IPS-NIHi11 (cell line): ENCODE measurements at regions not wholly inside any gene's neighbourhood (a gene's known extent, or its start where the extent isn't known, plus 50 kb on each side); places are given as distances from the start of the nearest gene placed in this dataset.

Experiments
- DNase-seq: peaks from one replicate; pipeline ENCODE4 v3.0.0; 2012; ENCODE audit warnings: mixed read lengths, low spot score

DNA sequence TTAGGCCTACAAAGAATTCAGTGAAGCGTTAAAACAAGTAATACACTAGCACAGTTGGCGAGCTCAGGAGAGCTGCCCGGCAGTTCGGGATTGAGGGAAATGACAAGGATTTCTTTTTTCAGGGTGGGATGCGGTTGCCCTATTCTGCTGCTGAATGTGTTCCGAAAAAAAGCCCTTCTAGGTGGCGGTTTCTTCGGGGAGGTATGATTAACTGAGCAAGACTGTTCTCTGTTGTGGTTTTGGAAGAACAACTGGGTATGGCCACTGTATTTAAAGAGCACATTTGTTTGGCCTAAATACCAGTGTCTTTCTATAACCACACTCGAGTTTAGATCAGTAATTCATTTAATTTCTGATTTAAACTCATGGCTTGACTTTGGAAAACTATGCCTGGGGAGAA is 459.7 kb upstream of the FAT1 start:
- no peak for DNase-seq

DNA sequence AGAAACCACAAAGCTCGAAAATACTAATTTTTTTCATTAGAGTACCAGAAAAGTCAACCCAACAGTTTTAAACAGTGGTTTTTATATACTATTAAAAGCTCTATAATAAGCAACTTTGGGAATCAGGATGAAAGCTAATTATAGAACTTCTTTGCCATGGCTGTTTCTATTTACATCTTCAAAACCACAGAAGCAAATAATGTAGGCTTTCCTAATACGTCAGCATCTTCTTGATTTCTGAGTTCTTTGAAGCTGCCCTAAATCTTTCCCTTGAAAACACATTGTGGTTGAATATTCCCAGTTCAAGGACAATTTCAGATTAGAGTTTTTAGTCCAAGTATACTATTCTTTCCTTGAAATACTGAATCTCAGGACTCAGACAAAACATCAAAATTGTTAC is 460.2 kb upstream of the FAT1 start:
- no peak for DNase-seq

DNA sequence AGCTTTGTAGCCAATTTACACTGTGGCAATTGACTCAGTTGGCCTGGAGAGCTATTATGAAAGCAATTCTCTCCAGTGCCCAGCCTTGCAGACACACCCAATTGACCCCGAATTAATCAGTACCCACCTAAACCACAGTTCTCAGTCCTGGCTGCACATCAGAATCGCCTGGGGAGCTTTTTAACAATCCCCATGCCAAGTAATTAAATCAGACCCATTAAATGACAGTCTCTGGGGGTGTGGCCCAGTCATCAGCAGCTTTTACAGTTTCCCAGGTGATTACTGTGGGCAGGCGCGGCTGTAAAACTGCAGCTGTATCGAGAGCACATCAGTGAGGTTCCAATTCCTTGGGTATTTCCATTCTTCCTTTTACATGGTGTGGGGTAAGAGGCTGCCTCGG is 460.9 kb upstream of the FAT1 start:
- DNase-seq = no peak

DNA sequence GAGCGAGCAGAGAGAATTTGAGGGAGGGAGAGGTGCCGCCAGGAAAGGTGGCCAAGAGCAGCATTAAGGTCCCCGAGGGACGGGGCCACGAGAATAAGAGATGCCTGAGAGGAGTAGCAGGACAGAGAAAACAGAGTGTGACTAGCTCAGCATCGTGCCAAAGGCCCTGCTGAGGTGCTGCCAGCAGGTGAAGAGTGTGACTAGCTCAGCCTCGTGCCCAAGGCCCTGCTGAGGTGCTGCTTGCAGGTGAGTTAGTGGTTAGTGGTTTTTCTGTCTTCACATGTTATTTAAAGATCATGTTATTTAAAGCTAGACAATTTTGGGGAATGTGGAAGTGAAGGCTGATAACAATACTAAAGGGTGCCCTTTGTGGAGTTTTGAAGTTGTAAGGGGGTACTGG is 464.5 kb upstream of the FAT1 start:
- DNase-seq = no peak

DNA sequence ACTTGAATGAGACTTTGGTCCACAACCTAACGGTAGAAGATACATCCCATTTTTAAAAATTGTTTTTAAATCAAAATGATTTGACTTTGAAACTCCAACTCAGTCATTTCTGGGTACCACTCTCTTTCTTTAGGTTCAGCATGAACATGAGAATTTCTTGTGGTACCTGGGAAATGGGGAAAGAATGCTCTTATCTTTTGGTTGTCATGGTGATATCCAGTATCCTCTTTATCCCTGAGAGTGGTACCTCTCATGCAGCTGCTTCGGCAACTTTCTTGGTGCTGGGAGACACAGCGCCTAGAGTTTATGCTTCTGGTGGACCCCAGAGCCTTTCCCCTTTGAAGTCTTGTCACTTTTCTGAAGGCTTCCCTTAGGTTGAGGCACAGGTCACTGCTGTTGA is 465.1 kb upstream of the FAT1 start:
- no peak for DNase-seq

DNA sequence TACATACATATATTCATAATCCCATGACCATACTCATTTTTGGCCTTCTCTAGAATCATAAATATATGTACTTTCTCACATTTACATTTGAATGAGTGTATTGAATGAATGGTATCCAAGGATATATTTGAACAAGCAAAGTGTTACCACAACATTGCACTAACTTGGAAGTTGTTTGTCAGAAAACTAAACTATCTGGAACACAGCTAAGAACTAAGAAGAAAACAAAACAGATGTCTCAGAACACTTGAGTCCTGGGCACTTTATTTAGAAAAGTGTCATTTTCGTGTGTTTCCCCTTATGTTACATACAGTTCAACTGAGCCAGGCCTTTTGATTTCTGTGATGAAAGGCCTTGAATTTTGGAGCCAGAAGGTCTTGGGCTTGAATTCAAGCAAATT is 466.7 kb upstream of the FAT1 start:
- no peak for DNase-seq

DNA sequence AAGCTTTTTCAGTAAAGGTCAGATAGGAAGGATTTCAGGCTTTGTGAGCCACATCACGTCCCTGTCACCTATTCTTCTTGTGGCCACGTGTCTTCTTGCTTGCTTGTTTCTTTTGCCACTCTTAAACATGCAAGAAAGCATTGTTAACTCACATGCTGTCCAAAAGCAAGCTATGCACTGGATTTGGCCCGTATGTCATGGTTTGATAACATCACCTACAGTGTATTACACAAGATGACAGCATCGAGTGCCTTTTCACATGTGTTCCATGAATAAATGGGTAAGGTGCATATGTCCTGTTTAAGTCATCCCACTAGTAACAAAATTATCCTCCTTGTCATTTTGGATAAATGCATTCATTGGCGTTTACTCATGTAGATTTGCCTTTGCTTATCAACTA is 468.0 kb upstream of the FAT1 start:
- no peak for DNase-seq

DNA sequence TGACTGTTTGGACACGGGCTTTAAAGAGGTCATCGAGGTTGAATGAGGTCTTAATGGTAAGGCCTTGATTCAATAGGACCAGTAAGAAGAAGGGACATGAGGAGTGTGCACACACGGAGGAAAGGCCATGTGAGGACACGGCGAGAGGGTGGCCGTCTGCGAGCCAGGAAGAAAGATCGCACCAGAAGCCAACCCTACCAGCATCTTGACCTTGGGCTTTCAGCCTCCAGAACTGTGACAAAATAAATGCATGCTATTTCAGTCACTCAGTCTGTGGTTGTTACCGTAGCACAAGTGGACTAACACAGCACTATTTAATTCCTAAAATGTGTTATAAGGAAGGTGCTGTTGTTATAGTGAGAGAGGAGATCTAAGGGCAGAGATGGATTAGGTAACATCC is 468.6 kb upstream of the FAT1 start:
- no peak for DNase-seq

DNA sequence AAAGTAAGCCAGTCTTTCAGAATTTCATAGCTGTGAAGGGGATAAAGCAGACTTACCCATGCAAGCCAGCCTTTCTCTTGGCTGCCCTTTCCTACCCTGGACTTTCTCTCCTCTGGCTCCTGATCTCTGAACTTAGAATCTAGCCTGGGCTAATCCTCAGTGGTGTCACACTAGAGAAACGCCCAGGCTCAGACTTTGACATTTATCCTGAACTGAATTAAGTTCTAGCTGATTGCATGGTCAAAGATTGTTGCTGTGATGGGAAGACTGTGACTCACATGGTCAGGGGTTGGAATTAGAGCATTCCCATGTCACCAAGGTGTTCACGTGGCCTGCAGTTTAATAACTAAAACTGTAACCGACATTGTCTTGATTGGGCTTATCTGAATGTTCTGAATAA is 469.5 kb upstream of the FAT1 start:
- no peak for DNase-seq

DNA sequence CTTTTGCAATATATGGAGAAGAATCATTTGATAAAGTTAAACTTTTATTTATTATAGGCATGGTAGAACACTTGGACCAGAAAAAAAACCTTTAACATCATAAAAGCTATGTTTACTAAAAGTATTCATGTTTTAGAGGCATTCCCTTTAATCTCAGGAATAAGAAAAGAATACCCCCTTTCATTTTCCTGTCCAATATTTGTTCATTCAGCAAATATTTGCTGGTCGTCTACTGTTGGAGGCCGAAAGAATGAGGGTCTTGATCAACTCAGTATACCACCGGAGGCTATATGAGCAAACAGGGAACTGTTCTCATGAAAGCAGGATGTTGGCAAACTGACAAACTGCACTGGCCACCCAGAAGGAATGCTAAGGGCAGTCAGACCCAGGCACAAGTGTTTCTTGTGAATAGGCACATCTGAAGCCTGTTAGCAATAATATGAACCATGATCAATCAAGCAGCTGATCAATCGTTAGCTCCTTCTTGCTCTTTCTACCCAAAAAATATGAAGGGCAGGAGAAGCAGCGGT is 480.8 kb upstream of the FAT1 start:
- no peak for DNase-seq

DNA sequence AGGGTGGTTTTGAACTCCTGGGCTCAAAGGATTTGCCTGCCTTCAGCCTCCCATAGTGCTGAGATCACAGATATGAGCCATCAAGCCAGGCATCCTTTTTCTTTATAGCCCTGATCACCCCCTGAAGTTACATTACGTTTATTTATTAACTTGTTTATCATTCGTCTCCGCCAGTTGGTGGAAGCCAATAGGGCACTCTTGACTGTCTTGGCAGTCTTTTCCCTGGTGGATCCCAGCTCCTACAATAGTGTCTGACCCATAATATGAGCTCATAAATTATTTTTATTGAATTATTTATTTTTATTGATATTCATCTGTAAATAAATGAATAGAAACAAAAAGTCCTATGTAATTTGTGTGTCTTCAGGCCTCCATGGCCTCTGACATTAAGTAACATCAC is 484.3 kb upstream of the FAT1 start:
- DNase-seq = no peak

DNA sequence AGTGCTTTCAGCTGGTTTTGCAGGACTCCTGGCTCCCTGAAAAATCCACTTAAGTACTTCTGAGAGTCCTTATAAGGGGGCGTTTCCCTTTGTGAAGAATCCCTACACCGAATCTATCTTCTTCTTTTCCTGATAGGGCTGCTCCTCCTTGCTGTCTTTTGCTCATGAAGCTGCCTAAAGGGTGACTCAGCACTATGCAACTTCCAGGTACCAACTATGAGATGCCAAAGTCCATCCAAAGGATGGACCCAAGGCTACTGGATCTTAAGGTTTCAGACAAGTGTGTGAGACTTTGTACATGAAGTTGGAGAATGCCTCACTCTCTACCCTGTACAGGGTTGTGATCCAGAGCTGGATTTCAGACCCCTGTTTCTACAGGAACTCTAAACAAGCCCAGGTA is 485.0 kb upstream of the FAT1 start:
- DNase-seq = no peak

DNA sequence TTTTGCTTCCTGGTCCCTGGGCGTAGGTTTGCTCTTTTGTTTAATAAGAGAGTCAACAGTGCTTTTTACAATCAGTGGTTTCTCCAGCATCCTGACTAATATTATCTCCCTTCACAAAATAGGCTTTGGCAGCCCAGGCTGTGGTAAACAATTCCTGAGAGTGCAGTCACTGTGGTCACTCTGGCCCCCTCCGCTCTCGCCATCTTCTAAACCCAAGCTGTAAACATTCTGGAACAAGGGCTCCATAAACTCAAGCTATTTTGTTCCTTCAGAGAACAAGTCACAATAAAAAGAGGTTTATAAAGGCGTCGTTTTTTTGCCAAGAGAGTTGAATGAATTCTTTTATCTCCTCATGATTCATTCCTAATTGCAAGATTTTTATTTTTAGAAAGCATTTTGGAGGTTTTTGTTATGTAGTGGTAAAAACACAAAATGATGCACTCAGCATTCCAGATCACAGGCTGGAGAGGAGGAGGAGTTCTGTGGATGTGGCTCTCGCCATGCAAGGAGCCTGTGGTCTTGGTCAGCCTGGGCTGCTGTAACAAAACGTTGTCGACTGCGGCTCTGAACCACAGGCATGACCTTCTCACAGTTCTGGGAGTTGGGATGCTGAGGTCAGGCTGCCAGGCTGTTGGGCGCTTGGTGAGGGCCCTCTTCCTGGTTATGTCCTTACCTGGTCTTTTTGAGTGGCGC is 486.4 kb upstream of the FAT1 start:
- DNase-seq = no peak

DNA sequence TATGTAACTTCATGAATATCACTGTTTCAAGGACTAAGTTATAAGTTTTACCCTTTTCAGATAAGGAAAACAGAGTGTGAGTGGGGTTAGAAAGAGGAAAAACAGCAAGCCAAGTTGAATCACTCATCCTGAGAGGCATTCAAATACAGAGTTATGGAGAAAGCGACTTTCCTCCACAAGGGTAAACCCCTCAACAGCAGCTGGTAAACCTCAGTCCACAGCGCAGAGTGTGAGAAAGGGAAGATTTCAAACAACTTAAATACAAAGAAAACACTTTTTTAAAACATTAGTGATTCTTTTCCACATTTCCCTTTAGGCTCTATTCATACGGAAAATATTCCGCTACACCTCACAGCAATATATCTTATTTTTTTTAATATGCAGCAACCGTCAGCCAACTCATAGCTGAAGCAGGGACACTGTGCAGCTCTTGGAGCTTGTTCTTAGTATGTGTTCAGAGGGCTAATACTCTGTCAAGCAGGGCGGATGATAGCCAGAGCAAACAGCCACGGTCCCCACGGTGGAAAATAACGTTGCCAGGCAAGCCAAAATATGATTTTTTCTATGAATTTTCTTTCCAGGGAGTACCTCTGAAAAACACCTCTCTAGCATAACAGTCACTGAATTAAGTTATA is 488.9 kb upstream of the FAT1 start:
- DNase-seq = no peak

DNA sequence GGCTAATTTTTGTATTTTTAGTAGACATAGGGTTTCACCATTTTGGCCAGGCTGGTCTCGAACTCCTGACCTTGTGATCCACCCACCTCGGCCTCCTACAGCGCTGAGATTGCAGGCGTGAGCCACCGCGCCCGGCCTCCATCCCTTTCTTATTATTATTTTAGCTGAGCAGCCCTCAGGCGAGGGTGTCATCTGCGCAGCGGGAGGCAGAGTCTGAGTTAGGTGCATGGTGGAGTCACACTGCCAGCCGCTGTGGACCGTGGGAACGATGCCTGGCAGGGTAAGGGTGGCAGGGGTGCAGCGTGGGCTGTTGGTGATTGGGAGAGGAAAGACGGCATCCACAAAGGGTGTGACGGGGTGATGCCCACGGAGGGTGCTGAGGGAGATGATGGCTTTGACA is 491.8 kb upstream of the FAT1 start:
- DNase-seq = no peak

DNA sequence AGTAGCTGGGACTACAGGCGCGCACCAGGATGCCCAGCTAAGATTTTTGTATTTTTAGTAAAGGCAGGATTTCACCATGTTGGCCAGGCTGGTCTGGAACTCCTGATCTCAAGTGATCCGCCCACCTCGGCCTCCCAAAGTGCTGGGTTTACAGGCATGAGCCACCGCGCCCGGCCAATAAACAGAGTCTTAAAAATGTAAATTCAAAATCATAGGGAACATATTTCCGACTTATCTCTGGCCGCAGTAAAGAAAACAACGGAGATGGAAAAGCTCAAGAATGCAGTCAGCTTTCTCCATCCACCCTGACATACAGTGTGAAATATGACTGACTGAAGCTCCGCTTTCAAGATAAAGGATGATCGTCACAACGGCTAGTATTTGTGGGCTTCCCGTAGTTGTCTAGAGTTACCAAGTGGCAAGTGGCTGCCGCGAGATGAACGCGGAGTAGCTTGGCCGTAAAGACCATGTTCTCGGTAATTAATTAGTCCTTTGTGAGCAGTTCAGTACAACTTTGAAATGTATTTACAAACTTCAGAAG is 495.1 kb upstream of the FAT1 start:
- DNase-seq = no peak

DNA sequence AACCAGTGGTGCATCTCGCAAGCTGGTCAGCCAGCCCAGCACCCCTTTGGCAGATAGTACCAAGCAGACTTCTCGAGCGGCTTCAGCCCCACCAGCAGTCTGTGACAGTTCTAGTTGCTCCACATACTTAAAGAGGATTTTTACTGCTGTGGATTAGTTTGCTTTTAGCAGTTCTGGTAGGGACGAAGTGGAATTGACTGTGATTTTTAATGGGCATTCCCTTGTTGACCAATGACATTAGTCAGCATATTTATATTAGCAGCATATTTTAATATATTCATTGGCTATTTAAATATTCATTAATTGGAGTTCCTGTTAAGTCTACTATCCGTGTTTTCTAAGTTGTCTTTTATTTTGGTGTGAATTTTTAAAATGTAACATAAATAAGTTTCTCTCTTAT is 500.9 kb upstream of the FAT1 start:
- no peak for DNase-seq

DNA sequence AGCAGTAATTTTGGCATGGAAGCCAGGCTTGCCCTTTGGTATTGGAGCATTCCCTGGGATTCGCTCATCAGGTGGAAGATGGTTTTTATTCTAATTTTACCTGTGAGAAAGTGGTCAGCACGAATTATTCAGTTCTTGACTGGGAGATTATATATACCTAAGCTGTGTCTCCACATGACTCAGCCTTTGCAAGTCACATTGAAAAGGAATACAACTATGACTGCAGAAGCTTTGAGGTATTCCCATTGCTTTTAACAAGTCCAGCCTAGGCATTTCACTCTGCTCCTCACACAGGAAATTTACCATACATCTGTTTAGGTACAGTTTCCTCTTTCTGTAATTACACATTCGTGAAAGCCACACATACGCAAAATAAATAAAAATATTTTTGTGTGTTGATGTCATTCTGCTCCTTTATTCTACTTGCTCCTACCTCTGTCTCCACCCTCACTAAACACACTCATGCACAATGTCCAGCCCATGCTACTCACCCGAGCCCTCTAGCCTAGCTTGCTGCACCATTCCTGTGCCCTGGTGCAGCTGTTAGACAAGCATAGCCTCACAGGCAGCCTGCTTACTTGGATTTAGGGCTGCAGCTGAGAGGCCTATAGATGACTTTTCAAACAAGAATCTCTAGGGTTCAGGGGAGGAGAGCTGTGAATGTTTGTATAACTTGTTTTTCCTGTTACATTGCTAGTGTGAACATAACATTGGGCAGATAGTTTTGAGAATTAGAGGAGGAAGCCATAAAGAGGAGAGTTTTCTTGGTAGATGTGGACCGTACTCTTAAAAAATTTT is 504.4 kb upstream of the FAT1 start:
- DNase-seq = no peak

DNA sequence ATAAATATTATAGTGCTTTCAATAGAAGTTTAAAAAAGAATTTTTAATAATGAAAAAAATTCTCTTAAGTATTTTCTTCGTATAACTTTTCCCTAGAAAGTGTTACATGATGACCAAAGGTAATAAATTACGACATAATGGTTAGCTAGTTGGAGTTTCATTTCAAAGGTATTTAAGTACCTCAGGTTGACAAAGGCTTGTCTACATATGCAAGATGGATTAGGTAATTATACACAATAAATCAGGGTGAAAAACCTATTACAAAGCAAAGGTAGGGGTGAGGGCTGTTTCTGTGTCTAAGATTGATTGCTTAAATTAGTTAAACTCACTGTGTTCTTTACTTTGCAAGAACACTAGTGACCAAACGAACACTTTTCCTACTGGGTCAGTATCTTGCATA is 508.5 kb upstream of the FAT1 start:
- no peak for DNase-seq

DNA sequence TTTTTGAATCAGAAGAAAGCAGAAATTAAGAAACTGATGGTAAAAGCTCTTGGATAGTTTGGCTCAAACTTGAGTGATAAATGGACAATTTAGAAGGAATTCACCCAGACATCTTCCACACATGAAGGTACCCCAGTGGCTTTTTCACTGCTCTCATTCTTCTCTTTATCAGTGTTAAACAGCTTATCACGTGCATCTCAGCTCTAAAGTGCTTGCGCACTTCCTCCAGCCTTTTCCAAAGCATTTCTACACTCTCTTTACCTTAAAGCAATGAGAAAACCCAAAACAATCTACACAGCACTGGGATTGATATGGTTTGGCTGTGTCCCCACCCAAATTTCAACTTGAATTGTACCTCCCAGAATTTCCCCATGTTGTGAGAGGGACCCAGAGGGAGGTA is 509.1 kb upstream of the FAT1 start:
- no peak for DNase-seq

DNA sequence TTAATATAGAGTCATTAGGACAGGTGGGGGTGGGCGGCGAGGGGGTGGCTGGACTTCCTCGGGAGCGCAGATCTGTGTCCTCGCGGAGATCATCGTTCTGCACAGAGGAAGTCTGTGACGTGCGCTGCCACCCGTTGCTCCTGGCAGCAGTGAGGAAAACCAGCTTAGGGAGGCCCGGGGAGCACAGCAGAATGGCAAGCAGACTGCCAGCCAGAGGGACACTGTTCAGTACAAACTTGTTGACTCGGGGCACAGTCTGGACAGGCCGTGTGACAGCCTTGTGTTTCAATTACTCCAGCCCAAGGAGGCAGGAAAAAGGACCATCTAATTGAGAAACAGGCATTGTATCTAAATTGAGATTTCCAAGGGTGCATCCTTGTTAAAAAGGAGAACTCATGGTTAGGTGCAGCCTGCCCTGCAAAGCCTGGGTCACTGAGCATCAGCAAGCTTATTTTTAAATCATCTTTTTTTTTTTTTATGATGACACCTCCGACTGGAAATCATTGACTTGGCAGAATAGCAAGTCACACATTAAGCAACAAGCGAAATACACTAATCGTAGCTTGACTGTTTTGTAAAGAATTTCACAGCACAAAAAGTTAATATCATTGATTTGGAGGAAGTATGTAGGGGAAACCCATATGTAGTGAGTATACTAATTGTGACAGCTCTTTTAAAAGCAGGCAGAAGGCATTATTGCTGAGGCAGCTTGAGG is 512.0 kb upstream of the FAT1 start:
- no peak for DNase-seq

DNA sequence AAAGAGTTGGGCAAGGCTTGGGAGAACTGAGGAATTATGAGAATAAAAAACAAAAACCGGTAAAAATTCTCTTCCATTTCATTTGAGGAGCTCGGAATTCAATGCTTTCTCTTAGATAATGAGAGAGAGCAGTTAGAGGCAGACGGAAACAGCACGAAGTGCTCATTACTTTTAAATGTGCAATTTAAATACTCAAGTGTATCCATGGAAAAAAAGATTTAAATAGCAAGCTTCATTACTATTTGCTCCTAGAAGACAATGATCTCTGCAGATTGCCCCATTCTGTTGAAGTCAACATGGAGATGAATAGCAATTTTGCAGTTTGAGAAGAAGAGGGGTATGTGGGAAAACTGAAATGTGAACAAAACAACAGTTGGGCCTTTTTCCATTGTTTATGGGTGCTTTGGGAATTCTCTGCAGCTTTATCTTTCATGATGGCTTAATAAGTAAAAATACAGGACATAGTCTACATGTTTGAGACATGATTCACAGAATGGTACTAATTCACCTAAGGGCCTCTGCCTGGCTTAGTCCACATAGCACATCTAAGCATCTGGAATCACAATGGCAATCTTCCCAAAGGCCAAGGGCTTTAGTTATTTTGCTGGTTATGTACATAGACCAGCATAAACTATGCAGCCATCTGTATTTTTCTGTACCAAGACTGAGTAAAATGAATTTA is 512.7 kb upstream of the FAT1 start:
- DNase-seq = no peak
